HG02571 (cell line): ENCODE measurements at regions not wholly inside any gene's neighbourhood (a gene's known extent, or its start where the extent isn't known, plus 50 kb on each side); places are given as distances from the start of the nearest gene placed in this dataset.
"Not testable (repeated sequence)": the region's sequence is repeated elsewhere in the genome, so short reads cannot be mapped to it uniquely, and the experiment has no call there.

ENCODE experiments used
- ATAC-seq: cut with Tn5 transposase; IDR thresholded peaks from one replicate; pipeline ENCODE4 v1.9.1; 2021; ENCODE audit warnings: mild to moderate bottlenecking, moderate library complexity; ENCODE audit not compliant: unreplicated experiment

DNA sequence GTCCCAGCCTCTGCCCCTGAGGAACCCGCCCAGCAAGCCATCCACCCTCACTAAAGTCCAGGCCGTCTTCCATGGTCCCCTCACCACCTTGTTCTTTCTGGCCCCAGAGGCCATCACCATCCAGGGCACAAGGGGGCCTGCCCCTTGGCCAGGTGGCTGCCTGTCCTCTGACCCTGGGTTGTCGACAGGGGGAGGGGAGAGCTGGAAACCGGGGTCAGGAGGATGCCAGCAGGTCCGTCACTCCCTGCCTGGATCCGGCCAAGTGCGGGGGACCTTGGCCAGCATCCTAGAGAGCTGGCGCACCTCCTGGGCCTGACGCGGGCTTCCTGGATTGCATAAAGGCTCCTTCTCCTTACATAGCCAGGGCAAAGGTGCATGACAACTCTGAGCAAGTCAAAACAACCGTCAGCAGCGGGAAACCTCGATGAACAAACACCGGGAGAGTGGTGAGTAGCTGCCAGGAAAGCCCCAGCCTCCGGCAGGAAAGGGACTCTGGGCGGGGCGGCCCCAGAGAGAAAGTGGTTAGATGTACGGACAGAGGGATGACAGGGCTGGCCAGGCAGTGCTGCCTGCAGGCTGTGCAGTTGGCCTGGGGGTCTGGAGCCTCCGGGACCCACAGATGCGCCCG lies 4461.2 kb upstream of the TPTE start:
- ATAC-seq: not testable (repeated sequence)

DNA sequence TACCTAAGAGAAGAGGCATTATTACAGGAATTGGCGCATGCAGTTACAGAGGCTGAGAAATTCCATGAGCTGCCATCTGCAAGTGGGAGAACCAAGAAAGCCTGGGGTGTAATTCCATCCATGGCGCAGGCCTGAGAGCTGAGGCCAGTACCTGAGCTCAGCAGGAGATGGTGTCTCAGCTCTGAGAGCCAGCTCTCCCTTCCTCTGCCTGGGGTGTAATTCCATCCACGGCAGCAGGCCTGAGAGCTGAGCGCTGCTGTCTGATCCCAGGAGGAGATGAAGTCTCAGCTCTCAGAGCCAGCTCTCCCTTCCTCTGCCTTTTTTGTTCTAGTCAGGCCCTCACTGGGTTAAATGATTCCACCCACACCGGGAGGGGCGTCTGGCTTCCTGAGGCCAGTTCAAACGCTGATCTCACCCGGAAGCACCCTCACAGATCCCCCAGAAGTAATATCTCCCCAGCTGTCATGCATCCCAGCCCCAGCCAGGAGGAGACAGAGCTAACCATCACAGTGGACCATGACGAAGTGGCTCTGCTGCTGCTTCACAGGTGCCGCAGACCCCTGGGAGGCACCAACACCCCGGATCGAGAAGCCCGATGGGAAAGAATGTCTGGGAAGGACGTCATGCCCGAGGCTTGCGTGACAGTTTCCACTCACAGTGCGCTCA lies 4454.9 kb upstream of the TPTE start:
- not testable (repeated sequence) for ATAC-seq

DNA sequence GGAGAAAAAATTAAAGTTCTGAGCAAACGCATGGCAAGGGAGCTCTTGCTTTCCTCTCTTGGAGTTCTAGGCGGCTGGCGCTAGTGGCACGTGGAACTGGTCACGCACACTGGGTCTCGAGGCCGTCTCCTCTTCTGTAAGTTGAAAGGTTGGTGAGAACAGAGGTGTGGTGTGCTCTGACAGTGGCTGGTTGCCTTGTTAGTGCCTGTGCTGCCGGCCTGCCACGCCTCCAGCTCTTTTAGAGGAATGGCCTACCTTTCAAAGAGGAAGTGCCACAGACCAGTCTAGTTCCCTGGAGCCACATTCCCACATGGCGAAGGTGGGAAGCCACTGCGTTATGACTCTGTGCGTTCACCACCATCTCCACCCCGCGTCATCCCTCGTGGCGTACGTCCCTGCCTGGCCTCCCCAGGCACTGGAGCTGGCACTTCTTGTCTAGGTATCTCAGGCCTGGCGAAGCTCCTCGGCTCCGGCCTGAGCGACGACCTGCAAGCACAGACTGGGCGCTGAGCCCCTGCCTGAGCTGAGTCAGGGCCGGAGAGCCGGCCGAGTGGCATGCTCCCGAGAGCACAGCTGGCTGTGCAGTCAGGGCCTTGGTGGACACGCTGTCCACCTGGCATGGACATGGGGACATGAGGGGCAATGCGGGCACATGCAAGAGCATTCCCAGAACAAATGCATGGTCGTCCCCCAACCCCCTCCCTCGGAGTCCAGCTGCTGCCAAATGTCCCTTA lies 4453.1 kb upstream of the TPTE start:
- not testable (repeated sequence) for ATAC-seq

DNA sequence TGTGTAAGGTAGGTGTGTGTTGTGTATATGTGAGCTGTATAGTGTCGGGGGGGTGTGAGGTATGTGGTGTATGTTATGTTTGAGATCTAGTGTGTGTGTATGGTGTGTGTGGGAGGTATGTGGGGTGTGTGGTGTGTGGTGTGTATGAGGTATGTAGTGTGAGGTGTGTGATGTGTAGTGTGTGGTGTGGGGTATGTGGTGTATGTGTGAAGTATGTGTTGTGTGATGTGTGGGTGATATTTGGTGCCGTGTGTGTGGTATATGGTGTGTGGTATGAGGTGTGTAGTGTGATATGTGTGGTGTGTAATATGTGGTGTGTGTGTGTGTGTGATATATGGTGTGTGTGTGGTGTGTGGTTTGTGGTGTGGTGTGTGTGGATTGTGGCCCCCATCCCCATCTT lies 4451.2 kb upstream of the TPTE start:
- ATAC-seq: not testable (repeated sequence)

DNA sequence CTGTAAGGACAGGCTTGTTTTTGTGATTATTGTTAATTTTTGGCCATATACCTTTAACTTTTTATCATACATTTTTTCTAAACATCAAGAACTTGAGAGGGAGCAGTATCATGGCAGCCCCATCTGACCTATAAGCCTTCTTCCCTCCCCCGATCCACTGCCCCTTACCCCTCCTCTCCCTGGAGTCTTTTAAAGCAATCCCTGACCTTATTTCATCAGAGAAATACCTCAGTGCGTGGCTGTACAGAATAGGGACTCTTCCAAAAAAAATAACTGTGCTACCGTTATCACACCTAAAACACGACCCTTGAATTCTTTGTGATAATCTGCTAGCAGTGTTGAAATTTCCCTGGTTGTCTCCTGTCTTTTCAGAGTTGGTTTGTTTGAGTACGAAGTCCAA lies 4448.7 kb upstream of the TPTE start:
- ATAC-seq: not testable (repeated sequence)

DNA sequence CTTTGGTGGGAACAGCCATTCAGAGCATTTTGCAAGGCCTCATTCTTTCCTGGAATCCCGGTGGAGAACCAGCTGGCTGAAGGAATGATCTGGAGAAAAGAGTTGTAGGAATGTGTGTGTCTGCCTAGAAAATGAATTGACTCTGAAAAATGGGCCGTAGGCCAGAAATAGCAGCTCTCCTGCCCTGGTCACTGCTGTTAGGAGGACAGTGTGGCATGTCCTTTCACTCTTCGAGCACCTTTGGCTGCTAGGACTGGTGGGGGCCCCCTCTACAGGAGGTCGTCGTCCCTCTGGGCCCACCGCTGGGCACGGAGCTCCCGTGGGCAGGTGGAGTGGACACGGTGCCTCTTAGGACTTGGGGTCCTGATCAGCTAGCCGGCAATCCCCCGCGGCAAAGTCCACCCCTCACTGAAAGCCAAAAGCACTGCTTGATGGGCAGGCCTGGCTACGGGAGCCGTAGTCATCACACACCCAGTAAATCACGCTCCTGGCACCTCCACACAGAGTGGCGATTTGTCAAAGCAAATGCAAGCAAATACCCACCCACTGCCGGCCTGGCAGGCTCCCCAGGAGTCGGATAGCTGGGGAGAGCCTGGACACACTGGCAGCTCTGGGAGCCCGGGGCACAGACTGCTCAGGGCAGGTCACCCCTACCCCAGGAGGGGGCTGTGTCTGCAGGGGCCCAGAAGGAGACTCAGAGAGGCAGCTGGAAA lies 4447.2 kb upstream of the TPTE start:
- not testable (repeated sequence) for ATAC-seq

DNA sequence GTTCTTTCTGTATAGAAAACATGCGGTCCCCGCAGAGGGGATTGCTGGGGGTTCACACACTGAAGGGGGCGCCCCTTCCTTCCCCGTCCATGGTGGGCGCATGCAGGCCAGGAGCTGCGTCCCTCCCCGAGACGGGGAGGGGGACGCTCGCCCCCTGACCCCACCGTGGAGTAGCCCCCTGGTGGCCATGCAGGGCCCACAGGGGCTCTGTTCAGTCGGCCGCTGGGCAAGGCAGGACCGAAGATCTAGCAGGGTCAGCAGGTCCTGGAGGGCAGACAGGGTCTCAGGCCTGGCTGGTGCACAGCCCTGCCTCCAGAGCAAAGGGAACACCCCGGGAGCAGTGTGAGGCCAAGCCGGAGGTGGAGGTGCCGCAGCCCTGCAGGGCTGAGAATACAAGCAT lies 4446.4 kb upstream of the TPTE start:
- ATAC-seq: not testable (repeated sequence)

DNA sequence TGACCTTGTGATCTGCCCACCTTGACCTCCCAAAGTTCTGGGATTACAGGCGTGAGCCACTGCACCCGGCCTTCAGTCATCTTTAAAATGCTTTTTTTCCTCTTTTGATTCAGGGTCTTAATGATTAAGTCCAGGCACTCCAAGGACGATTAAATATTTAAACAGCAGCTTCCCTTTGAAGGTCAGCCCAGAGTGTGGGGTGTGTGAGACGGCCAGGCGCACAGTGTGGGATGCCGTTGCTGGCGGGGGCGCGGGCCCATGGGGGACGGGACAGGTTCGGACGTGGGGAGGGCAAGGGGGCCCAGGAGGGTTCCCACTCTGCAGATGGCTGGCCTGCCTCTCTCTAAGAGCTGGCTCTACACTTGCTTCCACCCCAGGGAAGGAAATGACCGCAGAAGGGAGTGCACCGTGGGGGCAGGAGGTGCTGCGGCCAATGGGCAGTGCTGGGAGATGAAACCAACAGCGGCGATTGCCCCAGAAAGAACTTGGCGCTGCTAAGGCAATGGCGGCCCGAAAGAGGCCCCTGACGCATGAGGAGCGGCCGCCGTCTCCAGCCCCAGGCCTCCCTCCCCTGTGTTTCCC lies 4445.7 kb upstream of the TPTE start:
- ATAC-seq: not testable (repeated sequence)

DNA sequence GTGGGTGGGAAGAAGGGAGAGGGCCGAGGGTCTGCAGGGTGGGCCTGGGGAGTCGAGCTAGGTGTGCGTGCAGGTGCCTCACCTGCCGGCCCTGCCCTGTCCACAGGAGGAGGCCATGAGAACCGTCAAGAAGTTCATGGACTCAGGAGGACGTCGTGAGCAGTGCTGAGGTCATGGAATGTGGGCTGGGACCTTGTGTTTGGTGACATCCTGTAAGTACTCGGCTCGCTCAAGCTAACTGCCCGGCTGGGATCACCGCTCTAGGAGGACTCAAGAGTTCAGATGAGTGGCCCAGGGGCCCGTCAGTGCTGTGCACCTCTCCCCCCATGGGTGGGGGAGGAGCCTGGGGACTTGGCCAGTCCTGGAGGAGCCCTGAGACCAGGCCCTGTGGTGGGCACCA lies 4444.0 kb upstream of the TPTE start:
- ATAC-seq: not testable (repeated sequence)

DNA sequence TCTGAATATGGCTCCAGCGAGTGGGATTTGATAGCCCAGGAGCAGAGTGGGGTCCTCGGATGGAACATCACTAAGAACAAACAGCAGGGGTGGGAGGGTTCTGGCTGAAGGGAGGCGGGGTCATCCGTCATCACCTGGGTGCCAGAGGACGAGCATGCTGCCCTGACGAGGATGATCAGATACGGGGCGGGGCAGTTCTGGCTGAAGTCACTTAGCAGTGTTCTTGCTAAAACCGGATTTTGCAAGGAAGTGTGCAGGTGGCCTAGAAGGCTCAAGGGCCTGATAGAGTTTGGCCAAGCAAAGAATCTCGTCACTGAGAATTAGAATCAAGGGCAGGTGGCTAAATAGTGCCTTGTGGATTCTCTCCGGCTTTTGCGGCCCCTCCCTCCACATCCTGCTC lies 4442.5 kb upstream of the TPTE start:
- not testable (repeated sequence) for ATAC-seq

DNA sequence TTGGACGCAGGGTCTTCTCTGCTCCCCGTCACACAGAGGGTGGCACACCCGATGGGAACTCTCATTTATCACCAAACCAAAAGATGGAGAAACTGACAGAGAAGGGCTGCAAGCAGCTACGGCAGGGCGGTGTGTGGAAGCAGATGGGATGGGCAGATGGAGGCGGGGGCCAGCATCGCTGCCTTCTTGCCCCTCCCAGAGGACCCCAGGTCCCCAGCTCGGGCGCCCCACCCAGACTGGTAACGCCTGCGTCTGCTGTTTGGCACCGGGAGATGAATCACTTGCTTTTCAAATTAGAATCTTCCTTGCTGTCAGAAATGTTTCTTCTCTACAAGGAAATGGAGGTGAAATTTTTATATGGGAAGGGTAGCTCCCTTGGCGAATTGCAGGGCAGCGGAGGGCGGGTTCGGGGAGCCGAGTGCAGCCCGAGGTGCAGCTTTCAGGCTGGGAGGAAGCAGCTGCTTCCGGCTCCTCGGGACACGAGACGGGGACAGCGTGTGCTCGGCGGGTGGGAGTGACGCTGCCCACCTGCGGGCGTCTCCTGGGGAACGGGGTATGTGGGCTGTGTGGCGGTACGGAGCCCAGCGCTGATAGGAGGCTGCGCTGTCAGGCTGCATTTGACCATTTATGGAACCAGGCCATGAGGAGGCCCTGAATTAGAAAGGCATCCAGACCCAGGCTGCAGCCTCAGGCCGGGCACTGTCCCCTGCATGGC lies 4440.3 kb upstream of the TPTE start:
- not testable (repeated sequence) for ATAC-seq

DNA sequence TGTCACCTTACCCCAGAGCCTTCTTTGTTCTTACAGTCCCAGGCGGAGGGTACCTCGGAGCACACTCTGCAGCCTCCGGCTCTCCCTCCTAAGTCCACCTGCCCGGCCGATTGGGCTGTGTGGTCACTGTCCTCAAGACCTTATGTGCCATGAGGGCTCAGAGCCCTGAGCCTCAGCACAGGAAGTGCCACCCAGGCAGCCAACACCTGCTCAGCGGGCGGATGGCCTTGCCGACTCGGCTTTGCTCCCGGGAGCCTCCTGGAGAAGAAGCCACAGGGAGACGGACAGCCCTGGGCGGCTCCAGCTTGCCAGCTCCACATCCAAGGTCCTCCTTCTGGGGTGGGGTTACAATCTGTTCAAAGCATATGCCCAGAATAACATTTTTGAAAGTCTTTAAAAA lies 4439.2 kb upstream of the TPTE start:
- not testable (repeated sequence) for ATAC-seq

DNA sequence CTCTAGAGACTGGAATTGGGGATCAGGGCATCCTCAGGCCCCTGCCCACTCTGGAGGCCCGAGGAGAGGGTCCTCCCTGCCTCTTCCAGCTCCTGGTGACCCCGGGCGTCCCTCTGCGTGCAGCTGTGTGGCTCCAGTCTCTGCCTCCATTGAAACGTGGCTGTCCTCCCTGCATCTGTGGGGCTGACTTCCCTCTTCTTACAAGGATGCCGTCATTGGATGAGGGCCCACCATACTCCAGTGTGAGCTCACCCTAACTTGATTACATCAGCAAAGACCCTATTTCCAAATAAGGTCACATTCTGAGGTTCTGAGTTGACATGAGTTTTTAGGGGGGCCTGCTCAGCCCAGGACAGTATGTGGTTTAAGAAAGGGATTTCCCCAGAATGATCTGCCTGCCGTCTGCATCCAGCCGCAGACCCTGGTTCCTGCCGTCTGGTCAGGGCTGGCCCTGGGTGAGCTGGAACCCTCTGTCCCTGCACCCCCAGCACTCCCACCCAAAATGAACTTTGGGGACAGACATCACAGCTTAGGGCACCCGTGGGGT lies 4437.7 kb upstream of the TPTE start:
- not testable (repeated sequence) for ATAC-seq

DNA sequence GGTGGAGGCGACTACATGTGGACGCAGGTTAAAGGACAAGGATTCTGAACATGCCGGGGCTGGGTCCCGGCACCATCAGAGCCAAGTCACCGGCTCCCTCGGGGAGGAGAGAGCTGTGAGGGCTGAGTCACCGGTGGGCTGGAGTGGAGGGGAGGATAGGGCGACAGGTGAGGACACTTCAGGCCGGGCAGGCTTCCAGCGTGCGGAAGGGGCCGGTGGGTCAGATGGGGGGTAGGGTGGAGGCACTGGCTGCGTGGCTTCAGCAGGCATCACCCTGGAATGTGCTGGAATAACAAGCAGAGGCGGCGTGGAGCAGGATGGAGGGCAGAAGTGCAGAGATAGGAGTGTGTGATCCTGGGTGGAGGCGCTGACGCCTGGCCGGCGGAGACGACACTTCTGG lies 4435.3 kb upstream of the TPTE start:
- ATAC-seq: not testable (repeated sequence)

DNA sequence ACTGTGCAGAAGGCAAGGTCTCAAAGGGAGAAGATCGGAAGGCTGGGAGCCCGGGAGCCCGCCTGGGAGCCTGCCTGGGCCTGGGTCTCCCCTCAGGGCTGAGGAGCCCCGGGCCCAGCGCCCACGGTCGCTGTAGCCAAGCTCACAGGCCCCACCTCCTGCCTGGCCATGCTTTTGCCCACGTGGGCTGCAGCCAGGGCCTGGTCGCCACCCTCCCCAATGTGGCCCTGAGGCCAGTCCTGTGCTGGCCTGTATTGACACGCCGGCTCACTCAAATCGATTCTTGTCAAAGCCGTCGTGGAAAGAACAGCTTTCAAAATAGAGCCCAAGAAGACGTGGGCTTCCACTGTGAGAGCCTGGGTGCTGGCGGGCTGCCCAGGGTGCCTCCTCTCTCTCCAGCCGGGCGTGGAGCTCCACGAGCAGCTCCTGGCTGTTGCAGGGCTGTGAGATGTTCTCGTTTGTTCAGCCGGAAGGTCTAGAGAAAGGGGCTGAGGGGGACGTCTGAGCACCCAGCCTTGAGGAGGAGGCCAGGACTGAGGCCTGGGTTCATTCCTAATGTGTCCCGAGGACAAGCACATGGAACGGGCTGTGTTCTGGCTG lies 4433.7 kb upstream of the TPTE start:
- not testable (repeated sequence) for ATAC-seq

DNA sequence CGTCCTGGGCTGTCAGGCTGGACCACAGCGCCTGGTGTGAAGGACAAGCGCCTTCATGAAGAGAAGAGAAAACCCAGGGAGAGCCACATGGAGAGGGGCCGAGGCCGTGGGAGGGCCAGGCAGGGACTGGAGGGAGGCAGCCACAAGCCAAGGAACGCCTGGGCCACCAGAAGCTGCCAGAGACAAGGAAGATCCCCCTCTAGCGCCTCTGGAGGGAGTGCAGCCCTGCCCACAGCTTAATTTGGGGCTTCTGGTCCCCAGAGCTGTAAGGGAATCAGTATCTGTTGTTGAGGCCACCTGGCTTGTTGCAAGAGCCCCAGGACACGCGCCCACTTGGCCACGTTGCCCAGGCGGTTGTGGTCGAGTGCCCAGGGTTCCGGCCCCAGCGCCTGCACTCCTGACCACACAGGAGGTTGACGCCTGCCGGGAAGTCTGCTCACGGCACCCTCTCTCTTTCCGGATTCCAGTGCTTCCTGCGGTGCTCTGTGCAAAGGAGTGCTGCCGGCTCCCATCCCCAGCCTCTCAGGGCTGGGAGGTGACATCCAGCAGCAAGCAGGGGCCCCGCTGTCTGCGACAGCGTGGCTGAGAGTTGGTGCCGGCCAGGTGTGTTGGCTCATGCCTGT lies 4431.0 kb upstream of the TPTE start:
- ATAC-seq: not testable (repeated sequence)

DNA sequence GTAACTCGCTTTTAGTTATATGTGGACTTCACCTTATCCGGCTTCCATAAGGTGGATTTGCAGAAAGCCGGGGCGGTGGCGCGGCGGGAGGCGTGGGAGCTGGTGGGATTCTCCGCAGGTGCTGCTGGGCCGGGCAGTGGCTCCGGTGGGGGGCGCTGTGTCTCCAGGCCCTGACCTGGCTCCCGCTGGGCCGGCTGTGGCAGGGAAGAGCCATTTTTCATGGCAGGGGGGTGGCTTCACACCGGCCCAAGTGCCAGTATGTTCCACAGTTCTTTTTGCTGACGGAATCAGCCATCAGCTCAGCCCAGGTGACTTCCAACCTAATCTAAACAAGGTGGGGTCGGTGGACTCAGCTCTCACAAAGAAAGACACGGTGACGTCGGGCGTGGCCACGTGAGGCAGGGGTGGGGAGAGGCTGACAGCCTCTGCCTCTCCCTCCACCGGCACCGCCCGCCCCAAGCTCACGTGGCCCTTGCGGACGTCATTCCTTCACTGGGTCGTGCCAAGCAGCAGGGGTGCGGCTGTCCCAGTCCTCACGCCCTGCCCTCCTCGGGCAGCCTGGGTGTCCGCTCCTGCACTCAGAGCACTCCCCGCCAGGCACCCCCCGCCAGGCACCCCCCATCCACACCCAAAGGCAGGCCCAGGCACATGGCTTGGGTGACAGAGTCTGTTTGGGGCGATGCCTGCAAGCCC lies 4429.9 kb upstream of the TPTE start:
- ATAC-seq: not testable (repeated sequence)

DNA sequence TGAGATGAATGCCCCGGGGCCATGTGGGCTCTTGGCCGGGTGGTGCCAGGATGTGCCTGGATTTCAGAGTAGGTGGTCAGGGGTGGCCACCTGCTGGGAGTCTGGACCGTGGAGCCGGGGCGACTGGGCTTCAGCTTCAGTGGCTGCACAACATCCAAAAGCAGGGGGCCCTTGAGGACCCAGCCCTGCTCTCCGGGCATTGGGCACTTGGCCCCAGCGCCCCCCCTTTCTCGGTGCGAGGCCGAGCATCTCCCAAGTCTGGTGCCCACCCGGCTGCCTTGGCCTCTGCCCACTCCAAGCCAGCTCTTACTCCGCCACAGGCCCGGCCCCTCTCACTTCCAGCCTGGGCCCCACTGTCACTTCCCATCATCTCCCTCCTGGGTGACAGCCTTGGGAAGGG lies 4429.0 kb upstream of the TPTE start:
- ATAC-seq: not testable (repeated sequence)

DNA sequence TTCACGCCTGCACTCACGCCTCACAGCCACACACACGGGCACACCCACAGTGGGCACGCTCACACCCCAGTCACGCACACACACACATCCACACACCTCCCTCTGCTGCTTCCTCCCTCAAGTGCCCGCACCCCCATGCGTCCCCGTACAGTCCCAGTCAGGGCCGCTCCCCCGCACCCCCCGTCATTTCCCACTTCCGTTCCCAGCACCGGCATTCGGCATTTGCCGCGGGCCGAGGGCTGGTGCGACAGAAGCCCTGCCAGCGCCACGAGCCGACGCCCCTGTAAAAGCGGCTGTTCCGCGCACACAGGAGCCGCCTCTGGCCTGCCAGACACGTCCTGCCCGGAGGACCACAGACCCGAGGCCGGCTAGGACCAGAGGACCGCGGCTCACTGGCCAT lies 4428.0 kb upstream of the TPTE start:
- not testable (repeated sequence) for ATAC-seq
